Neural progenitor cell (in vitro differentiated cells): ENCODE measurements at regions not wholly inside any gene's neighbourhood (a gene's known extent, or its start where the extent isn't known, plus 50 kb on each side); places are given as distances from the start of the nearest gene placed in this dataset.

Experiments used
- DNase-seq: peaks from one replicate; pipeline ENCODE4 v3.0.0-alpha.2; 2016; ENCODE audit warnings: low spot score
- H2AFZ ChIP-seq: fragments of 200-600 bp; sonication (generic); replicated peaks from 2 replicates; pipeline ENCODE4 v1.6.1; 2016; ENCODE audit warnings: antibody characterized with exemption
- H3F3A ChIP-seq: fragments of 200-600 bp; sonication (generic); 2 replicates; pipeline ENCODE4 v1.6.1; 2016; ENCODE audit warnings: antibody characterized with exemption, low read depth
- H3K27ac ChIP-seq: fragments of 200-600 bp; sonication (generic); 2 replicates; pipeline ENCODE4 v1.5.1; 2016; ENCODE audit warnings: mild to moderate bottlenecking
- H3K27me3 ChIP-seq: fragments of 200-600 bp; sonication (generic); 2 replicates; pipeline ENCODE4 v1.6.1; 2016; ENCODE audit warnings: mild to moderate bottlenecking, moderate library complexity
- H3K36me3 ChIP-seq: fragments of 200-600 bp; sonication (generic); 2 replicates; pipeline ENCODE4 v1.5.1; 2016
- H3K4me1 ChIP-seq: fragments of 200-600 bp; sonication (generic); 2 replicates; pipeline ENCODE4 v1.6.1; 2016; ENCODE audit warnings: mixed run types
- H3K4me2 ChIP-seq: fragments of 200-600 bp; sonication (generic); 2 replicates; pipeline ENCODE4 v1.6.1; 2016
- H3K4me3 ChIP-seq: fragments of 200-600 bp; sonication (generic); 2 replicates; pipeline ENCODE4 v1.5.1; 2016
- H3K79me2 ChIP-seq: fragments of 200-600 bp; sonication (generic); 2 replicates; pipeline ENCODE4 v1.6.1; 2016; ENCODE audit warnings: low read depth
- H3K9ac ChIP-seq: fragments of 200-600 bp; sonication (generic); 2 replicates; pipeline ENCODE4 v1.6.1; 2016
- H3K9me3 ChIP-seq: fragments of 200-600 bp; sonication (generic); 2 replicates; pipeline ENCODE4 v1.5.1; 2016; ENCODE audit warnings: low read depth
- H4K20me1 ChIP-seq: fragments of 200-600 bp; sonication (generic); 2 replicates; pipeline ENCODE4 v1.6.1; 2016; ENCODE audit warnings: low read depth
- H3K27ac Mint-ChIP-seq: 3 replicates; pipeline ENCODE4 v1.8.0; 2021; ENCODE audit warnings: mixed read lengths
- H3K27me3 Mint-ChIP-seq: 2 replicates; pipeline ENCODE4 v1.8.0; 2022; ENCODE audit warnings: low read depth, mild to moderate bottlenecking, inconsistent platforms, moderate library complexity, mixed read lengths; ENCODE audit not compliant: insufficient read depth
- H3K36me3 Mint-ChIP-seq: 3 replicates; pipeline ENCODE4 v1.8.0; 2021; ENCODE audit warnings: mixed read lengths
- H3K4me1 Mint-ChIP-seq: 3 replicates; pipeline ENCODE4 v1.8.0; 2021; ENCODE audit warnings: mixed read lengths
- H3K4me3 Mint-ChIP-seq: 3 replicates; pipeline ENCODE4 v1.8.0; 2021; ENCODE audit warnings: mild to moderate bottlenecking, moderate library complexity, mixed read lengths
- H3K9me3 Mint-ChIP-seq: 3 replicates; pipeline ENCODE4 v1.8.0; 2020; ENCODE audit warnings: mixed read lengths
- EZH2 ChIP-seq: fragments of 200-600 bp; sonication (generic); IDR thresholded peaks from 2 replicates; pipeline ENCODE4 v1.6.1; 2017; ENCODE audit warnings: antibody characterized with exemption, mild to moderate bottlenecking, moderate library complexity
- EZH2phosphoT487 ChIP-seq: fragments of 200-600 bp; sonication (generic); IDR thresholded peaks from 2 replicates; pipeline ENCODE4 v1.6.1; 2017; ENCODE audit warnings: antibody characterized with exemption
- TF ChIP-seq, protein P1 (sequence below): fragments of 200-600 bp; sonication (generic); IDR thresholded peaks from 2 replicates; pipeline ENCODE4 v1.5.1; 2017; ENCODE audit warnings: antibody characterized with exemption, mild to moderate bottlenecking

DNA sequence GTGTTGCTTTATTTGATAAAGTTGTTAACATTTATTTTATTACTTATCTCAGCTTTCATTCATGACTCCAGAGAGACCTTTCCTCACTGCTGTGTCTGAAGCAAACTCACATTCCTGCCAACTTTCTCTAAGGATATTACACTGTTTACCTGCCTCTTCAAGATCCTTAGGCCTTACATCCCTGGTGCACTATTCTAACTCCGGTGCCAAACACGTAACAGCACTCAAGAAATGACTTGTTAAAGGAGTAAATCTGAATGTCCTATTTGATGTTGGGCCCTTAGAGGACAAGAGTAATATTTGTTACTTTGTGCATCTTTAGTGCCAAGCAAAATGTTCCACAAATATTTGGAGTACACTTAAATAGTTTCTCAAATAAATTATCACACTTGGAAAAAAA is 324.1 kb upstream of the FLRT2 start:
- Mint-ChIP-seq H3K9me3 (no peaks in the 10 kb centered on the region), H3K36me3 (no peaks in the 10 kb centered on the region), H3K4me3 (no peak overlapping the region), H3K4me1 (peaks cover 4% of the 10 kb centered on the region), H3K27me3 (no peaks in the 10 kb centered on the region), H3K27ac (no peak overlapping the region)
- Histone ChIP-seq H3K27ac (no peak overlapping the region), H3K9ac (no peak overlapping the region), H3K27me3 (no peaks in the 10 kb centered on the region), H2AFZ (no peak overlapping the region), H3F3A (no peaks in the 10 kb centered on the region), H3K36me3 (no peaks in the 10 kb centered on the region), H3K9me3 (no peaks in the 10 kb centered on the region), H4K20me1 (no peaks in the 10 kb centered on the region), H3K79me2 (no peaks in the 10 kb centered on the region), H3K4me2 (no peak overlapping the region), H3K4me1 (no peaks in the 10 kb centered on the region), H3K4me3 (no peak overlapping the region)
- DNase-seq, result no peak
- no peak for TF ChIP-seq EZH2
- TF ChIP-seq, protein P1, sequence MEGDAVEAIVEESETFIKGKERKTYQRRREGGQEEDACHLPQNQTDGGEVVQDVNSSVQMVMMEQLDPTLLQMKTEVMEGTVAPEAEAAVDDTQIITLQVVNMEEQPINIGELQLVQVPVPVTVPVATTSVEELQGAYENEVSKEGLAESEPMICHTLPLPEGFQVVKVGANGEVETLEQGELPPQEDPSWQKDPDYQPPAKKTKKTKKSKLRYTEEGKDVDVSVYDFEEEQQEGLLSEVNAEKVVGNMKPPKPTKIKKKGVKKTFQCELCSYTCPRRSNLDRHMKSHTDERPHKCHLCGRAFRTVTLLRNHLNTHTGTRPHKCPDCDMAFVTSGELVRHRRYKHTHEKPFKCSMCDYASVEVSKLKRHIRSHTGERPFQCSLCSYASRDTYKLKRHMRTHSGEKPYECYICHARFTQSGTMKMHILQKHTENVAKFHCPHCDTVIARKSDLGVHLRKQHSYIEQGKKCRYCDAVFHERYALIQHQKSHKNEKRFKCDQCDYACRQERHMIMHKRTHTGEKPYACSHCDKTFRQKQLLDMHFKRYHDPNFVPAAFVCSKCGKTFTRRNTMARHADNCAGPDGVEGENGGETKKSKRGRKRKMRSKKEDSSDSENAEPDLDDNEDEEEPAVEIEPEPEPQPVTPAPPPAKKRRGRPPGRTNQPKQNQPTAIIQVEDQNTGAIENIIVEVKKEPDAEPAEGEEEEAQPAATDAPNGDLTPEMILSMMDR, result no peak
- no peak for TF ChIP-seq EZH2phosphoT487

DNA sequence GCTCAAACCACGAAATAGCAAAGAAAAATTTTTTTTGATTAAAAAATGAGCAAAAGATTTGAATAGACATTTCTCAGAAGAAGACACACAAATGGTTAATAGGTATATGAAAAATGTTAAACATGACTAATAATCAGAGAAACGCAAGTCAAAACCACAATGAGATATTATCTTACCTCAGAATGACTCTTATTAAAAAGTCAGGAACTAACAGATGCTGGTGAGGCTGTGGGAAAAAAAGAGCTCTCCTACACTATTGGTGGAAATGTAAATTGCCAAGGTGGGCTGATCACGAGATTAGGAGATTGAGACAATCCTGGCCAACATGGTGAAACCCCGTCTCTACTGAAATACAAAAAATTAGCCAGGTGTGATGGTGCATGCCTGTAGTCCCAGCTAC is 315.5 kb upstream of the FLRT2 start:
- Mint-ChIP-seq H3K36me3 (no peaks in the 10 kb centered on the region), H3K27ac (no peak overlapping the region), H3K27me3 (no peaks in the 10 kb centered on the region), H3K4me1 (peaks cover 17% of the 10 kb centered on the region), H3K9me3 (peaks cover 6% of the 10 kb centered on the region), H3K4me3 (no peak overlapping the region)
- Histone ChIP-seq H3K27ac (no peak overlapping the region), H2AFZ (no peak overlapping the region), H3F3A (no peaks in the 10 kb centered on the region), H4K20me1 (no peaks in the 10 kb centered on the region), H3K4me1 (peaks cover 17% of the 10 kb centered on the region), H3K4me3 (no peak overlapping the region), H3K36me3 (no peaks in the 10 kb centered on the region), H3K27me3 (no peaks in the 10 kb centered on the region), H3K9ac (no peak overlapping the region), H3K9me3 (no peaks in the 10 kb centered on the region), H3K4me2 (no peak overlapping the region), H3K79me2 (no peaks in the 10 kb centered on the region)
- TF ChIP-seq EZH2 (no peak), EZH2phosphoT487 (no peak)
- TF ChIP-seq, protein P1, result no peak
- no peak for DNase-seq

DNA sequence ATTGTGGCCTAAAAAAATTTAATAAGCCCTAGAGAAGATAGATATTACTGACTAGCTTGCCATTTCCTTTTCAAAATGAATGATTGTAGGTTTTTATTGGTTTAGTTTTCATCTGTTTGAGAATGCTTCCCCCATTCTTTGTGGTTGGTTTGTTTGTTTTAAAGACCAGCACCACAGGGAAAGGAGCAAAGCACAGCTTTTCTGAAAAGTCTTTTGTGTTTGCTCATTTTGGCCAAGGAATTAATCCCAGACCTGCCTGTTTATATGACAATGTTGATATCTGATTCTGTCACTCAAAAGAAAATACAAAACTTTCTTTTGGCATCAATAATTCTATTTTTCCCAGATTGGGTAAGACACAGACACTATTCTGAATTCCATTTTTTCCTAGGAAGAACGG is 312.5 kb upstream of the FLRT2 start:
- Histone ChIP-seq H3K4me3 (no peak overlapping the region), H3K9me3 (no peaks in the 10 kb centered on the region), H3F3A (peaks cover 3% of the 10 kb centered on the region), H3K36me3 (no peaks in the 10 kb centered on the region), H3K4me1 (peaks cover 24% of the 10 kb centered on the region), H2AFZ (no peak overlapping the region), H3K79me2 (no peaks in the 10 kb centered on the region), H3K27ac (no peak overlapping the region), H4K20me1 (no peaks in the 10 kb centered on the region), H3K9ac (no peak overlapping the region), H3K27me3 (no peaks in the 10 kb centered on the region), H3K4me2 (peak overlapping the region; percentile 71)
- Mint-ChIP-seq H3K4me3 (no peak overlapping the region), H3K27ac (no peak overlapping the region), H3K27me3 (no peaks in the 10 kb centered on the region), H3K9me3 (peaks cover 8% of the 10 kb centered on the region), H3K36me3 (no peaks in the 10 kb centered on the region), H3K4me1 (peaks cover 17% of the 10 kb centered on the region)
- DNase-seq, result peak; percentile 42
- TF ChIP-seq, protein P1, result no peak
- TF ChIP-seq EZH2 (no peak), EZH2phosphoT487 (no peak)
